ENCODE measurements at regions not wholly inside any gene's neighbourhood (a gene's known extent, or its start where the extent isn't known, plus 50 kb on each side); places are given as distances from the start of the nearest gene placed in this dataset.

GRCh38 chr13:65606622-65607021 is 1623.5 kb downstream of the PCDH9 start:
- Histone ChIP-seq H3K36me3 (replicated peaks in 1 of 2) (no peaks in the 10 kb centered on the region), H3K27ac (no peak overlapping the region), H3K4me1 (replicated peaks in 1 of 2) (no peaks in the 10 kb centered on the region), H3K9me3 (replicated peaks in 1 of 3) (no peaks in the 10 kb centered on the region), H3K27me3 (no peaks in the 10 kb centered on the region), H3K4me3 (no peak overlapping the region)
- intact Hi-C loops (cut with DNase I), result no loop called here
- WGBS, 4 donors, result 75 to 88% (median 83%) methylated on average over 2 of the region's 2 CpGs
- DNase-seq, result no peak
- TF ChIP-seq POLR2A (IDR thresholded peaks at IDR 0.05), result no peak
- TF ChIP-seq CTCF (IDR thresholded peaks at IDR 0.05), result no peak

DNA sequence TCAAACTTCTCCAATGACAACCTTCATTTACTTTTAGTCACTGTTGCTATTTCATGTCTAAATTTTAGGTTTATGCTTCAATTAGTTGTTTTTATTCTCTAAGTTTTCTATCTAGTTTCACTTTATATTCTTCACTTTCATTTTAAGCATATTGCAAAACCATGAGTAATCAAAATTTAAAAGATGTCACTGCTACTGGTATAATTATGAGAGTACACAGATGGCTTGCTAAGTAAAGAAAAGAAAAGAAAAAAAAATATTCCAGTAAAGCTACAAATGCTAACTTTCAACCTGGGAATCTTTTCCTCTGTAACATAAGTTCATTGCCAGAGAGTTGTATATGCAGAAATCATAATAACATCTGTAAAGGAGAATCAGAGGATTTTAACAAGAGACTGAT is 1624.7 kb downstream of the PCDH9 start:
- H3K9me3 ChIP-seq (replicated peaks in 1 of 3), result no peaks in the 10 kb centered on the region
- no peak for TF ChIP-seq CTCF (IDR thresholded peaks at IDR 0.05)
- TF ChIP-seq POLR2A (IDR thresholded peaks at IDR 0.05), result no peak
- H3K27ac ChIP-seq, result no peak overlapping the region
- peak overlapping the region in 1 of 4 donors; percentile 21 for H3K4me3 ChIP-seq
- no peaks in the 10 kb centered on the region for H3K36me3 ChIP-seq (replicated peaks in 1 of 2)
- no peak for DNase-seq
- H3K4me1 ChIP-seq (replicated peaks in 1 of 2), result no peaks in the 10 kb centered on the region
- intact Hi-C loops (cut with DNase I), result no loop called here
- no peaks in the 10 kb centered on the region for H3K27me3 ChIP-seq

- WGBS, 4 donors, result 76 to 91% (median 87%) methylated on average over 3 of the region's 3 CpGs
- H3K27ac ChIP-seq, result no peak overlapping the region
- DNase-seq, result no peak
- no peaks in the 10 kb centered on the region for H3K36me3 ChIP-seq (replicated peaks in 1 of 2)
- H3K27me3 ChIP-seq, result no peaks in the 10 kb centered on the region
- no peaks in the 10 kb centered on the region for H3K4me1 ChIP-seq (replicated peaks in 1 of 2)
- peaks cover 0 to 4% (median 0%) of the 10 kb centered on the region in 3 donors for H3K9me3 ChIP-seq (replicated peaks in 1 of 3)
- intact Hi-C loops (cut with DNase I), result no loop called here
- no peak overlapping the region for H3K4me3 ChIP-seq
- TF ChIP-seq CTCF (IDR thresholded peaks at IDR 0.05) (no peak), POLR2A (IDR thresholded peaks at IDR 0.05) (no peak)
Observed at GRCh38 chr13:65603160-65603559, 1627.0 kb downstream of the PCDH9 start.

GRCh38 chr13:65601855-65602254 is 1628.3 kb downstream of the PCDH9 start:
- no peaks in the 10 kb centered on the region for H3K27me3 ChIP-seq
- DNase-seq, result no peak
- intact Hi-C loops (cut with DNase I), result no loop called here
- WGBS, 4 donors, result 74 to 85% (median 78%) methylated on average over 1 of the region's 1 CpG
- H3K27ac ChIP-seq, result no peak overlapping the region
- H3K36me3 ChIP-seq (replicated peaks in 1 of 2), result no peaks in the 10 kb centered on the region
- peaks cover 0 to 4% (median 0%) of the 10 kb centered on the region in 3 donors for H3K9me3 ChIP-seq (replicated peaks in 1 of 3)
- TF ChIP-seq CTCF (IDR thresholded peaks at IDR 0.05) (no peak), POLR2A (IDR thresholded peaks at IDR 0.05) (no peak)
- peaks cover 0 to 5% of the 10 kb centered on the region in 2 donors for H3K4me1 ChIP-seq (replicated peaks in 1 of 2)
- no peak overlapping the region for H3K4me3 ChIP-seq
